H1 (cell line): ENCODE measurements at regions not wholly inside any gene's neighbourhood (a gene's known extent, or its start where the extent isn't known, plus 50 kb on each side); places are given as distances from the start of the nearest gene placed in this dataset.
A peak's percentile ranks its signal among the peaks of the same experiment; 100 is the strongest.

Source experiments
- CTCF ChIA-PET: fragments of 300-600 bp; sonication (Branson Sonifier 250); formaldehyde crosslinking; loops from one replicate; lab custom pipeline; 2021; ENCODE audit not compliant: partially characterized antibody; lab: Charles Lee
- POLR2A ChIA-PET: fragments of 300-600 bp; sonication (Branson Sonifier 250); formaldehyde crosslinking; loops from one replicate; lab custom pipeline; 2021; ENCODE audit warnings: inconsistent platforms; ENCODE audit not compliant: partially characterized antibody; lab: Charles Lee
- DNase-seq, 2 experiments: peaks; one replicate each; pipeline versions ENCODE4 v3.0.0 to v3.0.0-alpha.2; 2010 to 2022; ENCODE audit warnings: low spot score in 2 of 2, low read depth in 1 of 2, mixed read lengths in 1 of 2
- FAIRE-seq: peaks from 2 replicates; lab custom pipeline; 2011; peaks lifted over from hg19 to GRCh38; lab: Jason Lieb, UNC
- H2AFZ ChIP-seq: 2 replicates; pipeline ENCODE4 v1.8.1; 2012; ENCODE audit warnings: low read length, inconsistent platforms
- H2AK5ac ChIP-seq: 2 replicates; pipeline ENCODE4 v1.6.1; 2013; ENCODE audit warnings: low read depth, low read length
- H2BK120ac ChIP-seq: replicated peaks from 2 replicates; pipeline ENCODE3; 2013; ENCODE audit warnings: low read depth, low read length, inconsistent platforms
- H2BK12ac ChIP-seq: 2 replicates; pipeline ENCODE4 v1.6.1; 2013; ENCODE audit warnings: low read depth, low read length
- H2BK15ac ChIP-seq: 2 replicates; pipeline ENCODE4 v1.6.1; 2013; ENCODE audit warnings: low read length
- H2BK20ac ChIP-seq: 2 replicates; pipeline ENCODE4 v1.6.1; 2013; ENCODE audit warnings: low read length
- H2BK5ac ChIP-seq: 2 replicates; pipeline ENCODE4 v1.6.1; 2013; ENCODE audit warnings: low read depth, low read length
- H3K14ac ChIP-seq: 2 replicates; pipeline ENCODE4 v1.6.1; 2013; ENCODE audit warnings: inconsistent platforms; ENCODE audit not compliant: insufficient read length
- H3K18ac ChIP-seq: 2 replicates; pipeline ENCODE4 v1.6.1; 2013; ENCODE audit warnings: low read length; ENCODE audit errors: extremely low read depth
- H3K23ac ChIP-seq: 2 replicates; pipeline ENCODE4 v1.6.1; 2013; ENCODE audit warnings: inconsistent platforms; ENCODE audit not compliant: insufficient read length
- H3K23me2 ChIP-seq: 2 replicates; pipeline ENCODE4 v1.6.1; 2013; ENCODE audit warnings: low read depth, low read length
- H3K27ac ChIP-seq: 2 replicates; pipeline ENCODE4 v1.6.1; 2011; ENCODE audit warnings: low read depth, low read length, inconsistent platforms
- H3K27me3 ChIP-seq, 4 experiments: replicated peaks in 1 of 4; 1 replicate in 1 of 4; 2 replicates in 3 of 4; pipeline versions ENCODE4 v1.6.1 to v1.8.1; 2011 to 2013; ENCODE audit warnings: low read length in 3 of 4, mild to moderate bottlenecking in 3 of 4, inconsistent platforms in 2 of 4, mixed read lengths in 2 of 4, moderate library complexity in 1 of 4; ENCODE audit not compliant: control insufficient read depth in 3 of 4, insufficient read depth in 3 of 4; ENCODE audit errors: extremely low read depth in 1 of 4
- H3K36me3 ChIP-seq, 4 experiments: 2 replicates each; pipeline versions ENCODE4 v1.6.1 to v1.8.1; 2011 to 2013; ENCODE audit warnings: mild to moderate bottlenecking in 4 of 4, low read length in 3 of 4, moderate library complexity in 2 of 4, control low read depth in 1 of 4, inconsistent platforms in 1 of 4; ENCODE audit not compliant: insufficient read depth in 4 of 4, control insufficient read depth in 2 of 4
- H3K4ac ChIP-seq: replicated peaks from 2 replicates; pipeline ENCODE3; 2013; ENCODE audit warnings: low read length, low read depth, mixed read lengths, inconsistent platforms; ENCODE audit not compliant: insufficient read length
- H3K4me1 ChIP-seq, 4 experiments: replicated peaks in 1 of 4; 1 replicate in 1 of 4; 2 replicates in 3 of 4; pipeline versions ENCODE4 v1.6.1 to v1.8.1; 2011 to 2013; ENCODE audit warnings: low read length in 3 of 4, inconsistent platforms in 2 of 4, mixed read lengths in 1 of 4; ENCODE audit not compliant: insufficient read depth in 4 of 4, control insufficient read depth in 3 of 4
- H3K4me2 ChIP-seq, 2 experiments: 2 replicates each; pipeline versions ENCODE4 v1.6.1 to v1.8.1; 2011 to 2013; ENCODE audit warnings: low read depth in 2 of 2, low read length in 2 of 2, control low read depth in 1 of 2, inconsistent platforms in 1 of 2, mild to moderate bottlenecking in 1 of 2; ENCODE audit not compliant: insufficient read depth in 1 of 2
- H3K4me3 ChIP-seq, 4 experiments: fragments of 200-600, 300-600 bp in 1 of 4; sonication (generic), shearing (Covaris generic), sonication (Bioruptor Twin) in 1 of 4; 2 replicates each; pipeline versions ENCODE4 v1.5.1 to v1.8.1; 2011 to 2016; ENCODE audit warnings: low read length in 4 of 4, low read depth in 3 of 4, control low read depth in 2 of 4, inconsistent platforms in 2 of 4, mild to moderate bottlenecking in 2 of 4, mixed read lengths in 1 of 4, moderate library complexity in 1 of 4; ENCODE audit not compliant: insufficient read depth in 2 of 4; ENCODE audit errors: extremely low read depth in 1 of 4
- H3K56ac ChIP-seq: replicated peaks from 2 replicates; pipeline ENCODE3; 2013; ENCODE audit warnings: low read depth, mild to moderate bottlenecking, mixed read lengths, low read length, inconsistent platforms; ENCODE audit not compliant: insufficient read length
- H3K79me1 ChIP-seq: 2 replicates; pipeline ENCODE4 v1.6.1; 2013; ENCODE audit warnings: low read depth, low read length, control low read depth
- H3K79me2 ChIP-seq, 2 experiments: 2 replicates each; pipeline versions ENCODE4 v1.6.1 to v1.8.1; 2012 to 2013; ENCODE audit warnings: low read length in 2 of 2, mild to moderate bottlenecking in 2 of 2, inconsistent platforms in 1 of 2; ENCODE audit not compliant: insufficient read depth in 2 of 2, control insufficient read depth in 1 of 2
- H3K9ac ChIP-seq, 4 experiments: replicated peaks in 1 of 4; 1 replicate in 1 of 4; 2 replicates in 3 of 4; pipeline versions ENCODE4 v1.6.1 to v1.8.1; 2011 to 2013; ENCODE audit warnings: low read depth in 3 of 4, low read length in 3 of 4, control low read depth in 2 of 4, mild to moderate bottlenecking in 2 of 4, moderate library complexity in 2 of 4, inconsistent platforms in 1 of 4; ENCODE audit errors: extremely low read depth in 1 of 4
- H3K9me3 ChIP-seq, 2 experiments: 2 replicates each; pipeline versions ENCODE4 v1.6.1 to v1.8.1; 2012 to 2013; ENCODE audit warnings: mild to moderate bottlenecking in 2 of 2, moderate library complexity in 2 of 2, control low read depth in 1 of 2, inconsistent platforms in 1 of 2, low read depth in 1 of 2, low read length in 1 of 2, mixed read lengths in 1 of 2; ENCODE audit not compliant: insufficient read depth in 2 of 2
- H4K20me1 ChIP-seq, 2 experiments: replicated peaks in 1 of 2; 2 replicates each; pipeline versions ENCODE3 to v1.8.1; 2011 to 2013; ENCODE audit warnings: inconsistent platforms in 2 of 2, low read length in 2 of 2, mild to moderate bottlenecking in 1 of 2; ENCODE audit not compliant: insufficient read depth in 2 of 2, control insufficient read depth in 1 of 2
- H4K5ac ChIP-seq: 2 replicates; pipeline ENCODE4 v1.6.1; 2013; ENCODE audit warnings: low read length, low read depth, mixed read lengths, inconsistent platforms; ENCODE audit not compliant: insufficient read length
- H4K8ac ChIP-seq: 2 replicates; pipeline ENCODE4 v1.8.0; 2013; ENCODE audit warnings: mild to moderate bottlenecking, moderate library complexity, low read length, inconsistent platforms; ENCODE audit not compliant: insufficient read depth; ENCODE audit errors: extremely low read depth
- H4K91ac ChIP-seq: replicated peaks from 2 replicates; pipeline ENCODE3; 2013; ENCODE audit warnings: low read length, mixed read lengths, inconsistent platforms; ENCODE audit not compliant: insufficient read length
- EZH2 ChIP-seq: fragments of 200-600 bp; sonication (generic); IDR thresholded peaks from 2 replicates; pipeline ENCODE4 v1.7.1; 2012; ENCODE audit warnings: low read depth, mild to moderate bottlenecking, moderate library complexity, low read length, inconsistent platforms; ENCODE audit not compliant: severe bottlenecking
- NRF1 ChIP-seq: IDR thresholded peaks from 2 replicates; pipeline ENCODE4 v1.6.1; 2011; ENCODE audit warnings: mild to moderate bottlenecking, low read depth, low read length, improper control_type of control experiment
- RFX5 ChIP-seq: IDR thresholded peaks from 2 replicates; pipeline ENCODE4 v1.6.1; 2011; ENCODE audit warnings: low read depth, low read length, improper control_type of control experiment, borderline replicate concordance
- WGBS, 2 experiments: shearing (Covaris generic) in 1 of 2; methylation state at CpG; one replicate each; pipeline versions ENCODE4 v1.1.6 to v1.1.7; 2013 to 2015; ENCODE audit warnings: low lambda C conversion rate in 2 of 2, mixed read lengths in 2 of 2, inconsistent platforms in 1 of 2, low coverage in 1 of 2, missing lambda C conversion rate in 1 of 2; ENCODE audit not compliant: insufficient replicate concordance in 2 of 2, insufficient coverage in 1 of 2, insufficient read length in 1 of 2; ENCODE audit errors: extremely low coverage in 1 of 2, missing lambda C conversion rate in 1 of 2; 5-methylcytosine and 5-hydroxymethylcytosine counted together

GRCh38 chr20:1822564-1823449, 72.4 kb upstream of the SIRPA start:
- ChIA-PET CTCF (interaction anchor here (0.7 to 4.0 kb wide), 7 partner anchors 10 to 266 kb away, joined by 3 to 21 read pairs (median 6); no protein-coding TSS in a partner anchor), POLR2A (interaction anchor here (4.2 kb wide), 1 partner anchor 20 kb away, joined by 26 read pairs; no protein-coding TSS in a partner anchor)
- Histone ChIP-seq H3K4me1 (peaks cover 6 to 21% (median 13%) of the 10 kb centered on the region in 4 experiments), H3K4me2 (no peak overlapping the region), H2BK15ac (peak overlapping the region; percentile 76; the same call in 1 of the 2 replicates), H2AK5ac (no peak overlapping the region), H3K27me3 (no peaks in the 10 kb centered on the region; a peak in 1 of 7 replicates), H2BK120ac (no peak overlapping the region), H3K4ac (no peak overlapping the region), H4K8ac (no peak overlapping the region), H3K27ac (no peak overlapping the region), H2BK20ac (no peak overlapping the region), H2AFZ (no peak overlapping the region), H2BK12ac (no peak overlapping the region), H3K79me2 (no peaks in the 10 kb centered on the region), H3K79me1 (no peaks in the 10 kb centered on the region), H3K18ac (no peak overlapping the region), H4K20me1 (no peaks in the 10 kb centered on the region), H3K23ac (no peak overlapping the region), H3K56ac (no peak overlapping the region), H3K9ac (no peak overlapping the region), H3K14ac (no peak overlapping the region), H2BK5ac (no peak overlapping the region), H4K5ac (no peak overlapping the region), H3K9me3 (no peaks in the 10 kb centered on the region), H3K36me3 (no peaks in the 10 kb centered on the region), H3K23me2 (peaks cover 4% of the 10 kb centered on the region; the same call in 1 of the 2 replicates), H3K4me3 (no peak overlapping the region), H4K91ac (no peak overlapping the region)
- FAIRE-seq (no peak), DNase-seq (no peak)
- 86% methylated on average over 4 of the region's 4 CpGs; no CpG with 5 or more reads in 1 of the 2 experiments for WGBS, 2 experiments
- TF ChIP-seq NRF1 (no peak), RFX5 (no peak), EZH2 (no peak)
